SK-MEL-5 (cell line): ENCODE measurements at regions not wholly inside any gene's neighbourhood (a gene's known extent, or its start where the extent isn't known, plus 50 kb on each side); places are given as distances from the start of the nearest gene placed in this dataset.
"Not testable (repeated sequence)": the region's sequence is repeated elsewhere in the genome, so short reads cannot be mapped to it uniquely, and the experiment has no call there.

Experiments
- DNase-seq: peaks from one replicate; pipeline ENCODE4 v3.0.0-alpha.2; 2016; ENCODE audit warnings: low read depth, low spot score
- in situ Hi-C: cut with HindIII; loops from 2 replicates; pipeline ENCODE4 v1.10.0; 2016; ENCODE audit warnings: low sequenced_read_pairs, high pct_unique_total_duplicates, low pct_unique_long_range_greater_than_20kb

DNA sequence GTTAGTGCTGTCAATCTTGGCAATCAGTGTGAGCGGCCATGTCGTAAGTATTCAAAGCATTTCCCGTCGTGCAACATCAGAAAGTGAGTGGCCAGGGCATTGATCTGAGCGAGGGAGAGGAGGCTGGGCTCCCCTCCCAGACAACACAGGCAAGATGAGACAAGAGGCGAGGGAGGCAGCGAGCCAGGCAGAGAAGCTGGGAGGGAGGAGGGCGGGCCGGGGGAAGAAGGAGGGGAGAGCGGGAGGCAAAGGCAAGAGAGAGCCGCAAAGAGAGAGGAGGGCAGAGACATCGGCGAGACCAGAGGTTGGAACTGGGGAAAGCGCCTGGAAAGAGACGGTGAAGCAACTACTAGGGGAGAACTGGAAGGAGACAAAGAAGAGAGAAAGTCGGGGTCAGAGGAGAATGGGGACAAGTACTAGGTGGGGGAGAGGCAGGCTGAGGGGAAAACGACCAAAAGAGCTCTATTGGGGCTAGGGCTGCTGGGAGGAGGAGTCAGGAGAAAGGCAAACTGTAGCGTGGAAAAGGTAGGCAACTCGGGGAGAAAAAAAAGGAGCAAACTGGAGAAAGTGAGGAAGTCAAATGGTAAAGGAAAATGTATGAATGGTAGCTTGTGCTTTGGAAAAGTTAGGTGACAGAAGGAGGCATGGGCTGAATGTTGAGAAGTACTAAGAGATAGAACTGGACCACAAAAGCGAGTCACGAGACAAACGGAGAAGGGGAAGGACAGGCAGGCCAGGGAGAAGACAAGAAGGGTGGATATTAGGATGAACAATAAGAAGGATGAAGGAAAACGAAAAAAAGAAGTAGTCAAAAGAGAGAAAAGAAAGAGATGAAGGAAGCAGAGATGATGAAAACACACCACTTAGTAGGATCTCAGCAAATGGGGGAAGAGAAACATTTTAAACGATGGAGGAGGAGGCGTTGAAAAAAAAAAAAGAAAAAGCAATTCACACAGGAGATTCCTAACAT is 130.5 kb upstream of the C11orf58 start:
- in situ Hi-C loops: no loop called here
- peak; percentile 86 for DNase-seq

DNA sequence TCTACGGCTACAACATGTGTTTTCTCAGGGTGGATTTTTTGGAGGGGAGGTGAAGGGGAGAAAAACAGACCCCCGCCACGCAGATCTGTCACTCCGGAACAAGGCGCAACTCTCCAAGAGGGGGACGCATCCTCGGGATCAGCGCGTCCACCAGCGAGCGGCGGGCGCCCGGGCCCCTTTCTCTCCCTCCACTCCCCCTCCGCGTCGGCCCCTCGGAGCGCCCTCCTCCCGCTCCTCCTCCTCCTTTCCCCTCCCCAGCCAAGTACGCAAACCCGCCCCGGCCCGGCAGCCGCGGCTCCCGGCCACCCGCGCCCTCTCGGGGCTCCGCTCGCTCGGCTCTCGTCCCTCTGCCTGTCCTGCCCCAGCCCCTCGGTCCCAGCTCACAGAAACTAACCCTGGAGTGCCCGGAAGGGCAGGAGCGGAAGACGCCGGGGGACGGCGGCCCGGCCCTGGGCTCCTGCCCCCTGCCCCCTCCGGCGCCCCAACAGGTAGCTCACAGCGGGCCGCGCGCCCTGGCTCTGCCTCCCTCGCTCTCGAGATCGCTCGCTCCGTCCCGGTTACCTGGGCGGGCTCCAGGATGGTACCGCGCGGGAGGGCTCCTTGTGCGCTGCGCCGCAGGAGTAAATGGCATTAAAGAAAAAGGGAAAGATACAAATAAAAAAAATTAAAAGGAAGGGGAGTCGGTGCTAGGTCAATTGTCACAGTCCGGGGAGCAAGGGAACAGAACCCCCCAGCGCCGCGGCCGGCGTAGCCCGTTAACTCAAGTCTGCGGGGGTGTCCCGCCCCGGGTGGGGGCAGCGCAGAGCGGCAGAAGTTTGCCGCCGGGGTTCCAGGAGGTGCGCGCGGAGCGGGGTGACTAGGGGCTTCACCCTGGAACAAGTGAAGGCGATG is 131.4 kb upstream of the C11orf58 start:
- in situ Hi-C loops: no loop called here
- DNase-seq: peak; percentile 45

DNA sequence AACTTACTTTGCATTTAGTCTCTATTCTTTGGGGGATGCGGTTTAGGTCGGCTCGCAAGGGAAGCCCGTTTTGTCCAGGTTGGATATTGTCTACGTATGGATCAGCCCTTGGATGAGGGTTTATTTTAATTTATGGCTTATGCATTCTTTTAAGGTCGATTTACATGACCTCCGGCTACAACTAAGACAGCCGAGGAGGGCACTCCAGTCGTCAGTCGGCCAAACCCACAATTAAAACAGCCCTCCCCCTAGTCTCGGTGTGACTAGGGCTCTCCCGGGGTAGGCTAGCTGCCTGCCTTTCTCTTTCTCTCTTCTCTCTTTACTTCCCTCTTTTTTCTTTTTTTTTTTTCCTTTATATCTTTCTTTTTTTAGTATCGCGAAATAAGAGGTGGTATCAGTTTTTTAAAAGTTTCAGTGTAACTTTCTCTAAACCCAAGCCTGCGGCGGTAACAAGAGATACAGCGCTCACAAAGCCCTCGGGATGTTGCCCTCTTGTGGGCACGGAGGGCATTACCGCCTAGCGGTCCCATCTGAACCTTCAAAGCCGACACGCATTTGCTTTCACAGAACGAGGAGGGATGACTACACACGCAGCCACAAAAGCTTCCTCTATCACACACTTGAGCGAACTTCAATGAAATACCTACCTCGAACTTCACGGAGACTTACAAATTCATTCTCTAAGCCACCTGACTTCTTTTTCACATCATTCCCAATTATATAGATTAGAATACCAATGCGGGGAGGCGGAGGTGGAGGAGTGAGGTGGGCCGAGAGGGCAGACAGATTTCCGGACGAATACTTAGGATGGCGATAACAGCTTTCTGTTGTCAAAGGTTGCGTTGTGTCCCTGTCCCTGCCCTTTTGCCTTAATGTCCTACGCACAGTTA is 132.3 kb upstream of the C11orf58 start:
- DNase-seq: peak; percentile 94
- in situ Hi-C loops: no loop called here

DNA sequence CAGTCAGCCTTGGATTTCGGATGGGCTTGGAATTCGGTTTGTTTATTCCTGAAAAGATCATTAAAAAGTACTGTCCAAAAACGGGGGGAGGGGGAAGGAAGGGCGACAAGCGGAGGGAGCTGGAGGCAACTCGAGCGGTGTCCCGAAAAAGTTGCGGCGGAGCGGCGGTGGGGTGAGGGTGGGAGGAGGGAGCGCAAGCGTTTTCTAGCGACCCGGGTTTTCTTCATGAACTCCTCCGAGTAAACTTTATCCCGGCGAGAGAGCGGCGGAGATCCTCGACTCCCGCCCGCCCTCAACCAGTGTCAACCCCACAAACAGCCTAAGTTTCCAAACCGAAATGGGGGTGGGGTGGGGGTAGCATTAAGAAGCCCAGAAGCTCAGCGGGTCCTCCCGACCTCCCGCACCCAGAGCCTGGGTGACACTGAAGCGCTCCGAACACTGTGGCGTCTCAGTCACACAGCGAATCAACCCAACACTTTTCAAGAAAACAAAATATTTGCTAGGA is 133.0 kb upstream of the C11orf58 start:
- in situ Hi-C loops: no loop called here
- peak; percentile 55 for DNase-seq

DNA sequence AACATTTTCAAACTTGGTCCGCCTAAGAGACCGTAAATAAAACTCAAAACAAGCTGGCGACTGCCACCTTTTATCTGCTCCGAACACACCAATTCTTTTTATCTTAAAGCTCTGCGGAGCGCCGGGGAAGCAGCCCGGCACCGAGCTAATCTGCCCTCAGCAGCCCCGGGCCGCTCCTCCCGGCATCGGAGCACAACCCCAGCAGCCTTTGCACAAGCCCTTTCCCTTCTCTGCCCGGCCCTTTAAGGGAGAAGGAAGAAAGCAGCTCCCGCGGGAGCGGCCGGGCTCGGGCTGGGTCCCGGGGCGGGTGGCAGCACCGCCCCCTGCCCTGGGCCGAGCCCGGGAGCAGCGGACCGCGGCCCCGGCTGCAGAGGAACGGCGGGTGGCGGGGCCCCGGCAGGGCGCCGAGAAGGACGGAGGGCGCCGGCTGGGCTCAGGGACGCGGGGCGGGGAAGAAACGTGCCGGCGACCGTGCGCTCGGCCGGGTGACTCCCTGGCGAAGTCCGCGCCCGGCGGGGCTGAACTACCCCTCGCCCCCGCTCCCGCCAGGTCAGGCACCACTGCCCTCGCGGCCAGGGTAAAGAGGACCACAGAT is 133.6 kb upstream of the C11orf58 start:
- peak; percentile 35 for DNase-seq
- in situ Hi-C loops: no loop called here

DNA sequence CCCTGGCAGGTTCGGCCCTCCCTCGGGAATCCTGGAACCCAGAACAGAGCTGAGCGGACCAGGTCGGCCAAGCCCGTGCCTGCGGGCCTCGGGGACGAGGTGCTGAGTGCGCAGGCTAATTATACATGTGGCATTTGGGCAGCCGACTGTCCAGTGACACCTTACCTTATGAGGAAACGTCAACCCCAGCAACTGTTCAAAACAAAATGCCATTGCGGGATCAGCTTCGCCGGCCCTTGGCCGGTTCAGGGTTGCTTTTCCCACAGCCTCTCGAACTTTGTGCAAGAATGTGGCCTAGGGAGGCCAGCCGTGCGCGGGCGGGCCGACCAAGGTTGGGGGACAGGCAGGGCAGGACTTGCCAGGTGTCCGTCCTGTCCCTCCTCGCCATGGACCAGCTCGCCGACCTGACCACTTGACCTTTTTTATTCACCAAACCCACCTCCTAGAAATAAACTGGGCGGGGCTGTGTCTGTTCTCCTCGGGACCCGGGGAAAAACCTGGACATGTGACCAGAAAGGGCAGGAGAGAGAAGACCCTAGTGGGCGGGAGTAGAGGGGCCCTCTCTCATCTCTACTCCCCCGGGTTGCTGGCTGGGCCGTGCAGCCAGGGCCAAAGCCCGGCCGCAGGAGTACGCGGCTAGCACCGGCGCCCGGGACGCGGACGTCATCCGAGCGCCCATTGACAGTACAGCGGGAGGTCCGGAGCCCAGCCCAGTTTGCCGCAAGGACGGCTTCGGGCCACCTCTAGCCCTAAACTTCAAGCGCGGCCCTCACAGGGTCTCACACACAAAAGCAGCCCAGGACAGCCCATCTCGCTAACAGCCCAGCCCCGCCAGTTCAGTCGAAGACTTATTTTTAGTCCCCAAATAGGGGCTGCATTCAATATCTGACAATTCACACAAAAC is 134.3 kb upstream of the C11orf58 start:
- in situ Hi-C loops: no loop called here

DNA sequence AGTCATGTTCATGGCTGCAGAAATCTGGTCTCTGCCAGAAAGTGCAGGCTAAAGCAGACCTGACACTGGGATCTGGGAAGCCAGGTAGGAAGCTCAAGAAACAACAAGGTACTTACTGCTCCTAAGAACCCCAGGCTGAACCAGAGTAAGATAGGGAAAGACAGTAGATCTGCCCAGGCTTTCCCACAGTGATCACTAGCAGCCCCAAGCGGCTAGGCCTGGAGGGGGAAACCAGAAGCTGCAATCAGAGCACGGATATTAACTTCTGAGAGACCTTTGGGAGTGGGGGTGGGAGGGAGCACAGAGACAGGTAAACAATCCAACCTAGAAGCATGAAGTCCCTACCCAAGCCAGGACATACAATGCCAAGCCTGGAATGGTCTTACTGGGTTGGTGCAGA is 135.2 kb upstream of the C11orf58 start:
- in situ Hi-C loops: no loop called here

More for the DNA sequence above, 134.3 kb upstream of the C11orf58 start:
- peak; percentile 57 for DNase-seq

DNA sequence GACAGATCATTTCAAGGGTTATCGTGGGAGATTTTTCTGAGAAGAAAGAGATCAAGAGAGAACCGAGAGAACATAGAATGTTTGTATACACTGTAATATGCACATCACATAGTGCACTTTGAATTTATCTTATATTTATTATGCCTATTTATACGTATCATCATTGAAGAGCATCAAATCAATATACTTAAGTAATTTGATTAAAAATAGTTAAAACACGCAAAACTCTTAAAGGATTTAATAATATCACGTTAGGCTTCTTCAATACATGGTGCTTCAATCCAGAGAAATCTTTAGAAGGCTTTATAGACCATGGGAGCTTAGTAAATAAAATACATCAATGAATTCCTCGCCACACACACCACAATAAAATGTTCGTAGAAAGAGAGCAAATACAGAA is 139.5 kb upstream of the C11orf58 start:
- in situ Hi-C loops: no loop called here
- DNase-seq: no peak

More for the DNA sequence above, 135.2 kb upstream of the C11orf58 start:
- DNase-seq: peak; percentile 75

DNA sequence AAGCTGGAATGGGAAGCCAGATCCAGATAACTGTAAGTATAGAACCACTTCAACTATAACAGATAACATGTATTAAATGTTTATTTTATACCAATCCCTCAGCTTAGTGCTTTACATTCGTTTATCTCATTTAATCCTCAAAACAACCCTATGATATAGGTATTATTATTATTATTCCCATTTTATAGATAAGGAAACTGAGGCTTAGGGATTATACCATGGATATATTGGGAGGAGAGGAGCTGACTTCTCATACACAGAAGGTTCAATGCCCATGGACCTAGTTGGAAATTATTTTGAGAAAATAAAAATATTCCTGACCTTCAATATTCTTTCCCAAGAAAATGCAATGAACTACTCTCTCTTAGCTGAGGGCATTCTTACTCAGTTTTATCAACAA is 140.4 kb upstream of the C11orf58 start:
- no peak for DNase-seq
- in situ Hi-C loops: no loop called here

DNA sequence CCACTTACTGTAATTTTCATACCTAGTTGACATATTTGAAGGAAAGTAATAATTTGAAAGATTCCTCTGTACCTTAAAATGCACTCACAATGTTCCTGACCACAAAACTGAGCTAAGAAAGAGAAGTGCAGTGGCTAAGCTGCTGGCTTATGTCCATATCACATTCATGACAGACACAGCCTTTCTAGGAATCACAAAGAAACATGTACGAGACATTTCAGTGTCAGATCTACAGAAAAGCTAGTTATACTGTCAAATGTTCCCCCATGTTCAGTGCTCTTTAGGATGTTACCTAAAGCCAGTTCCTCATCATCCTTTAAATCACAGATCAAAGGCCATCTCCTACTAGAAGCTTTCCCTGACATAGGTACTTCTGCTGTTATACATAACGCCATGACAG is 142.2 kb upstream of the C11orf58 start:
- in situ Hi-C loops: no loop called here

DNA sequence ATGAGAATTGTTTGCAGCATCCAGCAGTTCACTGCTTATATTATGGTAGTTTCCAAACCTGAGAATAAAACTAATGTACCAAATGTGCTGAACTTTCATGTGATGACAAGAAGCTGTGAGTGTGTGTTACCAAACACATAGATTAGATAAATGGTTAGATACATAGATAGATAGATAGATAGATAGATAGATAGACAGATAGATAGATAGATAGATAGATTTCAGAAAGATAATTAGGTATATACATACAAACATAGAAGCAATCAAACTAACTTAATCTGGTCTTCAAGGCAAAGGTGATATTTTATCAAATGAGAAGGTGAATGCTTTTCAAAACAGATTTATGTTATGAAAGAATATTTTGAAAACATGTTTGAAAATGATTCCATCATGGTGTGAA is 147.3 kb upstream of the C11orf58 start:
- DNase-seq: no peak
- in situ Hi-C loops: no loop called here

More for the DNA sequence above, 142.2 kb upstream of the C11orf58 start:
- DNase-seq: no peak

DNA sequence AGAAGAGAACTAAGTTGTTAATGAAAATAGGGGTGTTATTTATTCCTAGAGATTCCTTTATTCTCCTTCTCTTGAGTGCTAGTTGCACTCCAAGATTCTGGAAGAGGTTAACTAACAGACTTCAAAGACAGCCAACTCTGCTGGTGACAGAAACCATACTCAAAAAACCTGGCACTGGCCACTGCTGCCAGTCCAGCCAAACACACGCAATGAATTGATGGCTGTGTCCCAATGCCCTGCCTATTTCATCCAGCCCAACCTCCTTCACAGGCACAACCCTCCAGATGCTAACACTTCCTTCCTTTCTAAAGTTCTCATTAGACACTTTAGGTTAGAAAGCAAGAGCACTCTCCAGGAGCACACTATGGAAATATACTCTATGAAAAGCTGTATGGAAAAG is 150.8 kb upstream of the C11orf58 start:
- in situ Hi-C loops: no loop called here
- no peak for DNase-seq

DNA sequence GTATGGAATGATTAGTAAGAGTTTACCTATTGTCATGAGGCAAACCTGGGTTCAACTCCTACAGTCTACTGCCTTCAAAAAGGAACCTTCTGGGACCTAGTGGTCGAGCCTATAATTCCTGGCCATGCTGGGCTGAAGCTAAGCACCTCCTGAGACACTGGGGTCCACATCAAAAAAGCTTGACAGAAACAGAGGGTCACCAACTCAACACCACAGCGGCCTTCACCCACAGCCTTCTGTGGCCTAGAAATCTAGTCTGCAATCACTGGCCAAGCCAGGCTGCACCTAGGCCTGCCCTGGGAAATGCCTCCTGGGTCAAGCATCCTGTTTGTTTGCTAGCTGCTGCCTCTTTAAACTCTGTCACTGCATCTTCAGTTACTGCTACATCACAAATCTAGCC is 153.9 kb upstream of the C11orf58 start:
- no peak for DNase-seq
- in situ Hi-C loops: no loop called here

DNA sequence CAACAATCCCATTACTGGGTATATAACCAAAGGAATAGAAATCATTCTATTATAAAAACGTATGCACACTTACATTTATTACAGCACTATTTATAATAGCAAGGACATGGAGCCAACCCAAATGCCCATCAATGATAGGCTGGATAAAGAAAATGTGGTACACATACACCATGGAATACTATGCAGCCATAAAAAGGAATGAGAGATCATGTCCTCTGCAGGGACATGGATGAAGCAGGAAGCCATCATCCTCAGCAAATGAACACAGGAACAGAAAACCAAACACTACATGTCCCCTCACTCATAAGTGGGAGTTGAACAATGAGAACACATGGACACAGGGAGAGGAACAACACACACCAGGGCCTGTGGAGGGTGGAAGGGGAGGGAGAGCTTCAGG is 157.4 kb upstream of the C11orf58 start:
- DNase-seq, in situ Hi-C loops: not testable (repeated sequence)

DNA sequence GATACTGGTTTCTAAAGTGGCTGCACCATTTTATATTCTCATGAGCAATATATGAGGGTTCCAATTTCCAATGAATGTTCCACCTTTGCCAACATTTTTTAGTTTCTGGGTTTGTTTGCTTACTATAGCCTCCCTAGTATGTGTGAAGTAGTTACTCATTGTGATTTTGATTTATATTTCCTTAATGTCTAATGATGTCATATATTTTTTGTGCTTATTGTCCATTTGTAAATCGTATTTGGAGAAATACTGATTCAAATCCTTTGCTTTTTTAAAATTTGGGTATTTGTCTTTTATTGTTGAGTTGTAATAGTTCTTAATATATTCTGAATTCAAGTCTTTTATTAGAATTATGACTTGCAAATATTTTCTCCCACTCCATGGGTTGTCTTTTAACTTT is 161.0 kb upstream of the C11orf58 start:
- in situ Hi-C loops: no loop called here
- DNase-seq: no peak

DNA sequence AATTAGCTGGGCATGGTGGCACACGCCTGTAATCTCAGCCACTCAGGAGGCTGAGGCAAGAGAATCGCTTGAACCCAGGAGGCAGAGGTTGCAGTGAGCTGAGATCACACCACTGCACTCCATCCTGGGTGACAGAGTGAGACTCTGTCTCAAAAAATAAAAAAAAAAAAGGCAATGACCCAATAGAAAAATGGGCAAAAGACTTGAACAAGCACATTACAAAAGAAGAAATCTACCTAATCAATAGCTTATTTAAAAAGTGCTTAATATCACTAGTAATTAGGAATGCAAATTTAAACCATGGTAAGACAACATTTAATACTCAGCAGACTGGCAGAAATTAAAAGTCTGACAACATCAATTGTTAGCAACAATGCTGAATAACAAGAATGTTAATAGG is 163.6 kb upstream of the C11orf58 start:
- DNase-seq, in situ Hi-C loops: not testable (repeated sequence)
